GM21390 (cell line): ENCODE measurements at regions not wholly inside any gene's neighbourhood (a gene's known extent, or its start where the extent isn't known, plus 50 kb on each side); places are given as distances from the start of the nearest gene placed in this dataset.

Source experiments
- ATAC-seq: cut with Tn5 transposase; IDR thresholded peaks from one replicate; pipeline ENCODE4 v1.9.1; 2021; ENCODE audit not compliant: unreplicated experiment

DNA sequence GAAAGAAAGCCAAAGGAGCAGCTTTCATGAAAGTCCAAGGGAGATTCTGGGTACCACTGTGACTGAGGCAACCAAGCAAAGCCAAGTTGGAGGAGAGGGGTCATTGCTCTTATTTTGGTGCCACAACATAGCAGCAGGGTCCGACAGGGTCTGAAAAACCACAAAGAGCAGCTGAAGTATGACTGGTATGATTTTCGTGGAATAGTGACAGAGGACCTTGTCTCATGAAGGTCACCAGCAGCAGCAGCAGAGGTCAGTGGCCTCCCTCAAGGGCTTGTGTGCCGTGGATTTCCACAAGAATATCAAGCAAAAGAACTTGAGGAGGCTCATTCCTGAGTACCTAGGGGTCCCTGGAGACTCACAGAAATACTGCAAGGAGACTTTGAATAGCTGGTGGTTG lies 160.9 kb upstream of the SYT6 start:
- no peak for ATAC-seq

DNA sequence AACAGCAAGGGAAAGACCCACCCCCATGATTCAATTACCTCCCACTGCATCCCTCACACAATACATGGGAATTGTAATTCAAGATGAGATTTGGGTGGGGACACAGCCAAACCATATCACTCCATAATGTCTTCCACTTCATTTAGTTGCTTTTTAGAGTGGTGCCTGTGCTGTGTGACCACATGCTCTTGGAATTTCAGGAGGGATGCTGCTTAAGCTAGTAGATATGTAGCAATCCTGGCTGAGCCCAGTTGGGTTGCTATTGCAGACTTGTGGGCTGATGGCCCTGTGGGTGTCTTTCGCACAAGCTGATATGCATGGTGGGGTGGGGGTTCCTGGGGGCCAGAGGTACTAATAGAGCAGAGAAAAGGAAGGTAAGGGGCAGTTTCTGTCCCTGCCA lies 160.4 kb upstream of the SYT6 start:
- ATAC-seq, result no peak

DNA sequence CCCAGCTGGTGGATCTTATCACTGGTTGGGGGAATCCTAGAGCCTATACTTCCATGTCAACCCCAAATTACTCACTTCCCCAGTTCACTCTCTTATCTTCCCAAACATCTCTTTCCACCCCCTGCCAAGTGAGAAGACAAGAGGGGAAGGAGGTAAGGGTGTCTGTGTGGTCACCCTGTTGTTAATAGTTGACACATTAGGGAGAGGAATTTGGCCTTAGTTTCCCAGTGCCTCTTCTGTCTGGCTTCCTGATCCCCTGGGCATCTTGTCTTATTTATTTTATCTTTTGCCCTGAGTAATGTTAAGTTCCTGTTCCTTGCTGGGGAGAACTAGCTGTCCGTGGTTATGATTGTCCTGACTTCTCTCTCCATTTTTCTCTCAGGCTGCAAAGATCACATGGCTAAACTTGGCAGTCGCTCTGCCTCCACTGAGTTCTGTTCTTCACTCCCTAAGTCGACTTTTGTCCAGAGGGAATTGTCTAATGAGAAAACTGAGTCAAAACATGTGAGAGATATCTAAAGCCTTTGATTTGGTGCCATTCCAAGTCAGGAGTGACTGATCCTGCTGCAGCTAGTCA lies 157.1 kb upstream of the SYT6 start:
- no peak for ATAC-seq

DNA sequence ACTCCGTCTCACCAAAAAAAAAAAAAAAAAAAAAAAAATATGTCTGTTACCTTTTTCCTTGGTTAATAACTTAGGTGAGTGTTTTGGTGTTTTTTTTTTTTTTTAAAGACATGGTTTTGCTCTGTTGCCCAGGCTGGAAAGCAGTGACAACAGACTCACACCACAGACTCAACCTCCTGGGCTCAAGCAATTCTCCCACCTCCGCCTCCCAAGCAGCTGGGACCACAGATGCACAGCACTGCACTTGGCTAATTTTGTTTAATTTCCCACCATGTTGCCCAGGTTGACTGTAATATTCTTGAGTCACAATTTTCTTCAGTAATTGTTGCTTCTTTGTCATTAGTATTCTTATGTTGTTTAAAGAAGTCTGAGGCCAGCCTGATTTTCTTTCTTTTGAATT lies 149.2 kb upstream of the SYT6 start:
- no peak for ATAC-seq

DNA sequence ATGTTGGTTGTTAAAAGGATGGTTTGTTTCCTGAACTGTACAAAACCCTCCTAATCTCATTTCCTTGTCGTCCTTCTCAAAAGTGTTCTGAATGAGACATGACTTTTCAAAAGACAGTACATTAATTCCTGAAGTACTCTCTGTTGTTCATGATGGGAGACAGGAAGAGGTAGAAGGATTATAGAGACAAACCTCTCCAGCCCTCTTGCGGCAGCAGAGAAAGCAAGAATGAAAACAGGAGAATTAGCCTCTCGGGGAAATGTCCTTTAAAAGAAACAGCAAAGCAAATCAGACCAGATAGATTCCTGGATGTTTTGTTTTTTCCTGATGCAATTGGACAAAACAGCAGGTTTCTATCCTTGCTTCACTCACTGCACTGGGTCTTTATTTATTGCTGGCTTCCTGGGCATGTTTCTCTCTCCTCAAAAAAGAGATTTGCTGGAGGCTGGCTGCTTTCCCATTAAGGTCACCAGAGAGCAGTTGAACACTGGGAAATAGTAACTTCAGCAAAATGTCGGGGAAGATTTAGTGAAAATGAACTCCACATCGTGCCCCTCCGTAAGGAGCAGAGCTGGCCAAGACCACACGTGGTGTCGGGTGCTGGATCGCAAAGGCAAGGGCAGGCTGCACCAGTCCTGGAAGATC lies 145.8 kb upstream of the SYT6 start:
- ATAC-seq, result no peak

DNA sequence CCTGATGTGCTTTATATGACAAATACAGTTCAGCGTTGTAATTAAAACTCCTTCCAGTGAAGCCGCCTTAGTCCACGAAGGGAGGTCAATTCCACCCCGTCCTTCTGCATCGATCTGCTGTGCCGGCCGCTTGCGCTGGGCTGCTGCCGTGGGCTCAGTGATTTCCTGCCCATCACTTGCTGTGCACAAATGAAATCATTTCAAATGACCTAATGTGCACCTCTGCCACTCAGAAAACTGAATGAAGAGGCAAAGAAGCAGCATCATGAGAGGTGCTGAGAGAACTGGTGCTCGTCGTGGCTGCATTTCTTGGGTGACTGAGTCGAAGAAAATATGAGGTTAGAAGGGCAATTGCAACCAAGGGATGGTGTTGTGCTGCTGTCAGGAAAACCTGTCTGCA lies 144.3 kb upstream of the SYT6 start:
- no peak for ATAC-seq

DNA sequence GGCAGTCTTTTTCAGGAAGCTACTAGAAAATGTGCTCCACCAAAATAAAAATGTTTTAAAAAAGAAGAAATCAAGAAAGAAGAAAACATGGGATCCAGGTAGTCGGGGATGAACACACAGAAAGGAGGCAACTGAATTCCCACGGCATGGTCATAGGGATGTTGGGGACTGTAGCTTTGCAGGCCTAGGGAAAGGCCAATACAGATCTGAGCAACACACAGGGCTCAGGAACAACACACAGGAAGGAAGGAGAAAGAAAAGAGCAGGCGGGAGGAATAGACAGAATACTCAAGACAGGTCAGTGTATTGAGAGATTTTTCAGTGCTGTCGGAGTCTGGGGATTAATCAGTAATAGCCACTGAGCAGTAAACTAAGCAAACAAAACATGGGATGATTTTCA lies 142.7 kb upstream of the SYT6 start:
- ATAC-seq, result no peak

DNA sequence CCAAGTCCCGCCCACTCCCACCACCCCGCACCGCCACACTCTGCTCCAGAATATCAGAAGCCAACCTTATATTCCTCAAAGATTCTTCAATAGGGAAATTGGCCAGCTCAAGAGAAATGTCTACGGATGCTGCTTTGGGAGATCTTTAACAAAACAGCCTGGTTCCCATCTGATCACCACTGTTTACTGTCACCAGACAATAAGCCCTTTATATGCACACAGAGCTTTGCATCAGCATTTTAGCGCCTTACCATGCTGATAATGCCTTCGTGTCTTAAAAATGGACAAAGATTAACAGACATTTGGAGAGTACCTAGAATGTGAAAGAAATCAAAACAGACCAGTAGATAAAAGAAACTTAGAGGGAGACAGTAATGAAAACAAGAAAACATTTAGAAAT lies 141.7 kb upstream of the SYT6 start:
- ATAC-seq, result no peak

DNA sequence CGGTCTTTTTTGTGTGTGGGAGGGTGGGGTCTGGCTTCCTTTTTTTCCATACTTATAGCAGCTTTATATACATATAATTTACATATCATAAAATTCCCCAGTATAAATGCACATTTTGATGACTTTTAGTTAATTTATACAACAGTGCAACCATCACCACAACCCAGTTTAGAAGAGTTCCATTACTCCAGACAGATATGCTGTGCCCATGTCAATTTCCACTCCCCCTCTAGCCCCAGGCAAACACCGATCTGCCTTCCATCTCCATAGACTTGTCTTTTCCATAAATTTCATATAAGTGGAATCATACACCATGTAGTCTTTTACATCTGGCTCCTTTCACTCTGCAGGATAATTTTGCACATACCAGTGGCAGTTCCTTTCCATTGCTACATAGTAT lies 139.2 kb upstream of the SYT6 start:
- ATAC-seq, result no peak

DNA sequence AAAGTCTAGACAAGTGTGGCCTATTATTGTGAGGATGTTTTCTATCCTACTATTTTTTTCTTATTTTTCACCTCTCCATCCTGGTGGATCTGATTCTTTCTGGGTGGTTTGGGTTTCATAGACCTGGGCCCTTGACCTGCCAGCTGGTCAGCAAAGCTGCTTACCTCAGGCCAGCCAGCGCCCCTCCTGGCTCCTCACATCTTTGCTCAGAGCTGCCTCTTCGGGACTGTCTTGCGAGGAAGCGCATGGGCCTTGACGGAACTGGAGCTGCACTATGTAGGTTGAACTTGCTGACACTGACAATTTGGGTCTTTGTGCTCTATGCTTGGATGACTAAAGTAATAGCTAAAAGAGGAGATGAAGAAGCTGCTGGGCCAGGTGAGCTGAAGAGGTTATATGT lies 138.5 kb upstream of the SYT6 start:
- no peak for ATAC-seq

DNA sequence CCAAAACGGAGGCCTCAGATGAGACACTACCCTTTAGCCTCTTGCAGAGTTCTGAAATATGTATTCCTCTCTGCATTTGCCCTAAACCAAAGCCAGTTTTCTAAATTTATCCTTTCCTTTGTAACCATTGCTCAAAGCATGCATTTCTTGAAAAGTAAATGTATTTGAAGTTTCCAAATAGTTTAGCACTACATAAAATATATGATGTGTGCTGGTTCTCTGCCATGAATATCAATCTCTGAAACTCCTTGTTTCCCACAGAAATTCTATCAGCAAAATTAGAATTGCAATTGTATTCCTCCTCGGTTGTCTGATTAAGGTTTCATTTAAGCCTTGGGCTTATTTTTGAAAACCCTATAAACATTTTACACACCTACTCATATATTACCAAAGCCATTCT lies 137.1 kb upstream of the SYT6 start:
- no peak for ATAC-seq

DNA sequence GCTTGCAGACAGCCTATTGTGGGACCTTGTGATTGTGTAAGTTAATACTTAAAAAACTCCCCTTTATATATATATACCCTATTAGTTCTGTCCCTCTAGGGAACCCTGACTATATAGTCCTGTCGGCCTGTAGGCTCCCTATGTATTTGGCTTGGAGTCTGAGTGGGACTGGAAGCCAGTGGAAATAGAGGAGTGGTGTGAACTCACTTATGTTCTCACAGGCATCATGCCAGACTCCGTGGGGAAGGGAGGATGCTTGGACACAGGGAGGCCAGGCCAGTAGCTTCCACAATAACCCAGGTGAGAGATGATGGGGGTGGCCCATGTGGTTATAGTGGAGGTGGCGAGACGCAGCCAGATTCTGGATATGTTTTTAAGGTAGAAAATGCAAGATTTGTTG lies 136.7 kb upstream of the SYT6 start:
- ATAC-seq, result no peak

DNA sequence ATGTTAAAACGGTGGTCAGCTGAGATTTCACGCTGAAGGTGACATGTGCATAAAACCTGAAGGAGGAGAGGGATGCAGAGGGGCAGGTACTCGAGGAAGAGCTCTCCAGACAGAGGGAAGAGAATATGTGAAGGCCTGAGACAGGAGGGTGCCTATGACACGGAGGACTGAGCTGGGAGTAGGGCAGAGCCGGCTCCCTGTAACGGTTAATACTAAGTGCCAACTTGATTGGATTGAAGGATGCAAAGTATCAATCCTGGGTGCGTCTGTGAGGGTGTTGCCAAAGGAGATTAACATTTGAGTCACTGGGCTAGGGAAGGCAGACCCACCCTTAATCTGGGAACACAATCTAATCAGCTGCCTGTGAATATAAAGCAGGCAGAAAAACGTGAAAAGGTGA lies 136.2 kb upstream of the SYT6 start:
- ATAC-seq, result no peak

DNA sequence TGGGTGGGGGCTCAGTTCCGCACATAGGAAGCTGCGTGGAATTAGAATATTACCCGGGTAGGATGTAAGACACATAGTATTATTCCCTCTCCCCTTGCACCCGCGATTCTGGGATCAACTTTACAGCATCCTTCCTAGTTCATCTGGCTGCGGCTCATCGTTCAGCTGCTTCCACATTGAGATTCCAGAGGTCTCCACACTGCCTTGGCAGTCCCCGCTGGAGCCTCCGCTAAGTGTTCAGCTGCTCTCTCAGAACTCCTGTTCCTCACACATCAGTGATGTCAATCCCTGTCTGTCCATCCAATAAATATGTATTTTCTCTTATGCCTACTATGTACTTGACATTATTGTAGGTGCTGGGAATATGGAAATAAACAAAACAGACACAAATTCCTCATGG lies 135.6 kb upstream of the SYT6 start:
- ATAC-seq, result no peak

DNA sequence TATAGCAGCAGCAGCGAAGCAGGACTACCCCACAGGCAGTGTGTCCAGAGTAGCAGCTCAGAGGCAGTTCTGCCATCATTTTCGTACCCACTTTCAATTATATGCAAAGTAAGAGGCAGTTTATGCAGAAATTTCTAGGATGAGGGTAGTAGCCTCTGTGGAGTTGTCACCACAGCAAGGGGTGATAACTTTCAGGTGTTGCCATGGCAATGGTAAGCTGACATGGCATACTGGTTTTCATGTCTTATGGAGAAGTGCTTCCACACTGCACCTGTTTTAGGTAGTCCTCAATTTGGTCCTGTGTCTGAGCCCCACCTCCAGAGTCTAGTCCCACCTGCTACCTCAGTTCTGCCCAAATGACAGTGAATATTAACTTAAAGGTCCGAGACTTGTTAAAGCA lies 133.3 kb upstream of the SYT6 start:
- no peak for ATAC-seq

DNA sequence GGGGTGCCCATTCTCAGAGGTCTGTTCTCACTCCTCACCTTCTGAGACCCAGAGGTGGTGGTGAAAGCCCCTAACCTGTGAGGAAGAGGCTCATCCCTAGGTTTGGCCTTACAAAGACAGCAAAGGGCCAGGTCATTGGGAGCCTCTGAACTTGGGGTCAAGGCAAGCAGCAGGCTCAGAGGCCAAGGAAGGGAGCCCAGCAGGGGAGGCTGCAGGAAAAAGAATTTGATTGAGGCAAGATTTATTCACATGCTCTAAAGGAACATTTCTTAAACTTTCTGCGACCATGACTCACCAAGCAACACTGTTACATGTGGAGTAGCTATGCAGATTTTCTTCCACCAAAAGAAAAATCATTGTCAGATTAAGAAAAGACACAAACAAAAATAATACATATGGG lies 132.5 kb upstream of the SYT6 start:
- no peak for ATAC-seq

DNA sequence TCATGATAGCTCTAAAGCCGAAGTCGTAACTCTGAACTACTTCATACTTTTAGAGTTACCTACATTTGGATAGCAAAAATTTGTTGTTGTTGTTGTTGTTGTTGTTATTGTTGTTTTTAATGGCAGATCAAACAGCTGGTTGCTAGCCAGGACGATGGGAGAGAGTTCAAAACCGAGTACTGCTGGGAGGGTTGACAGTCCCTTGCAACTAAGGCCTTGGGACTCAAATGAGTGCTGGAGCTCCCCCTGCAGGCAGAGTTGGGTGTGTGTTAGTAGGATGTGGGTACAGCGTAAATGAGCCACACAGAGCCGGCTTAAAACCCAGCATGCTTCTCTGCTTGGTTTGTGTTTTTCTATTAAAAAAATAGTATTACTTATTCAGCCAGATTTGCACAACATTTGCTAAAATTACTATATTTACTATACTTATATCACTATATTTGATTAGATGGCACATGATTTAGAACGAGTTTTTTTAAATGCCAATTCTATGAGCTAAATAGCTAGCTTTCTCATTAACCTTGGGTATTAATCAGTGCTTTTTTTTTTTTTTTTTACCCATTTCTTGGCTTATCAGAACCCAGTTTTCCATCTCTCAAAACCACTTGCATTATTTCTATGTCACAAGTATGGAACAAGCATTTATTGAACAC lies 129.2 kb upstream of the SYT6 start:
- ATAC-seq, result peak; percentile 93

DNA sequence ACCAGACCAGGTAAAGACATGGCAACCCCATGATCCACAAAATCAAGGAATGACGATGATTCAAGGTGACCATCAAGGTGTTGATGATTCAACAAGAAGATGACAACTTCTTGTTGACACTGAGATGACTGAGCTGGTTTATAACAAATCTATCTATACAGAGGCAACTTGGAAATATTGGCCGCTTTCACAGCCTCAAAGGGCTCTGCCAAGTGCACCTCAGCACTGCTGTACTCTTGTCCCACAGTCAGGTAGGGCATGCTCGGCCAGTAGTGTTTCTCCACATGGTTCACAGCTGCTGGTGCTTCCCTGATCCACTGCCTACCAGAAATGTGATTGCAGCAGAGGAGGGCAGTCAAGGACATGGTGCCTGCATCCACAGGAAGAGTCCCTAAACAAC lies 125.2 kb upstream of the SYT6 start:
- no peak for ATAC-seq

DNA sequence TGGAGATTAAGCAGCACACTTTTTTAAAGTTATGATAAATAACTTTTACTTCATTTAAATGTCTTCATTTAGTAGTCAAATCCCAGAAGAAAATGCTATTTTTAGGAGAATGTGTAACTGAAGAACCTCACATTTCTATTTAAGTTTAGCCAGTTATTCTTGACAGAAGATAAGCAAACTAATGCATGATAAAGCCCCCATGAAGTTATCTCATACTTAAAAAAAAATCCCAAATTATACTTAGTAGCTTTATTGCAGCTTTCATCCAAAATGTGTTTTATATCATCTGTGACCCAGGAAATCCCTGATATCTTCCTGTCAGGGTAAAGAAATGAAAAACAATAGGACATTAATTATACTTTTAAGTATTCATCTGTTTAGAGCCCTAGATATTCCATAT lies 124.8 kb upstream of the SYT6 start:
- ATAC-seq, result no peak

DNA sequence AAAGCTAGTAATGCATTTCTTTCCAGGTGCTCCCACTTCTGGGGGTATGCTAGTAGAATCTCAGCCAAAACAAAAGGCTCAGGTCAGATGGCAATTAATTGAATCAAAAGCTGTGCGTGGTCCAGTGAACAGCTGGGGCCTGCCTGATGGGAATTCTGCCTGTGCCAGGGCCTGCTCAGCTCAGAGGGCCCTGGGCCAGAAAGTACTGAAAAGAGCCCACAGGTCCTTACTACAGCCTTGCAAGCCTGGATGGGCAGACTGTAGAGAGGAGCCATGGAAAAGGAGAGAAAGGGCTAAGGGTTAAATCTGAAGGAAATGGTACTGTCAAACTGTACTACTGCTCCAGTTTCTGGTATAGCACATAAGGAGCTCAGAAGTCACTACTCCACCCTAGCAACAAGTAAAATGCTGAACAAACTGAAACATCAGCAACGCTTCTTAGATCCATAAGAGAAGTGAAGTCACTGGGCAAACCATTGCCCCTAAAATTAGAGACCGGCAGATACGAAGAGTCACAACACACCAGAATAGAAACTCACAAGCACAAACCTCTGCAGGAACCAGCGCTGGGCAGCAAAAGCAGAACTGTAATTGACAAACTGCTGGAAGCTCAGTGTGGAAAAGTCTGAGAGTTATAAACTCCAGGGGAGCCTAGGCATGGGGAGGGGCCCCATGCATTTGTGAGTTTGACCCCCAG lies 121.1 kb upstream of the SYT6 start:
- no peak for ATAC-seq

DNA sequence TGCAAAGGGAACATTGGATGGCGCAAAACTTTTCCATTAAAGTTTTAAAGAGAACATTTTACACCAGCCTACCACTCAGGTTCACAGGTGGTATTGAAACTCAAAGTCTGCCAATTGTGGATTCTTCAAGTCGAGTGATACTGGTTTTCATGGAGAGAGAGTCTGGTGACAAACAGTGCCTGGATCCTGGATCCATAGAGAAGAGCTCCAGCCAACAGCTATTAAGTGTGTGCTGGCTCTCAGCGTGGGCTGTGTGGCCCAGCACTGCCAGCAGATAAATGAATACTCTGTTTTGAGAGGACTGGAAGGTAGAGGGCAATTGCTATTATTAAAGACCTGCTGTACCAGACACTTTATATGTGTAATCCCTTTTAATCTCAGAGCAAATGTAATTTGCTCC lies 118.9 kb upstream of the SYT6 start:
- ATAC-seq, result no peak

DNA sequence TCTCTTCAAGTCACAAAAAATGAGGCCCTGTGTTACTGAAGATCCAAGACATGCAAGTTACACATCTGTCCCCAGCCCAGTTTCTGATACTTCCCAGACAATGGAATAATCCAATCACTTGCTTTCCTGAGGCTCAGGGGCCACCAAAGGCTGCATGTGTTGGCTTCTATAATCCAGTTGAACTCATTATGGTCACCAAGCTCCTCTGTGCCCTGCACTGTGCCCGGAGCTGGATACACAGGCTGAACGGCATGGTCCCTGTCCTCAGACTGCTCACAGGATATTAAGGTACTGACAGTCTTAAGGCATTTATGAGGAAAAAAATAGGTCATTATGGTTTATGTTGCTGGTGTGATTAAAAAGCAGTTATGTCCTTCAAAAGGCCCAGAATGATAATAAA lies 117.0 kb upstream of the SYT6 start:
- ATAC-seq, result no peak
